ENCODE measurements at regions not wholly inside any gene's neighbourhood (a gene's known extent, or its start where the extent isn't known, plus 50 kb on each side); places are given as distances from the start of the nearest gene placed in this dataset.
"Not testable (repeated sequence)": the region's sequence is repeated elsewhere in the genome, so short reads cannot be mapped to it uniquely, and the experiment has no call there.

DNA sequence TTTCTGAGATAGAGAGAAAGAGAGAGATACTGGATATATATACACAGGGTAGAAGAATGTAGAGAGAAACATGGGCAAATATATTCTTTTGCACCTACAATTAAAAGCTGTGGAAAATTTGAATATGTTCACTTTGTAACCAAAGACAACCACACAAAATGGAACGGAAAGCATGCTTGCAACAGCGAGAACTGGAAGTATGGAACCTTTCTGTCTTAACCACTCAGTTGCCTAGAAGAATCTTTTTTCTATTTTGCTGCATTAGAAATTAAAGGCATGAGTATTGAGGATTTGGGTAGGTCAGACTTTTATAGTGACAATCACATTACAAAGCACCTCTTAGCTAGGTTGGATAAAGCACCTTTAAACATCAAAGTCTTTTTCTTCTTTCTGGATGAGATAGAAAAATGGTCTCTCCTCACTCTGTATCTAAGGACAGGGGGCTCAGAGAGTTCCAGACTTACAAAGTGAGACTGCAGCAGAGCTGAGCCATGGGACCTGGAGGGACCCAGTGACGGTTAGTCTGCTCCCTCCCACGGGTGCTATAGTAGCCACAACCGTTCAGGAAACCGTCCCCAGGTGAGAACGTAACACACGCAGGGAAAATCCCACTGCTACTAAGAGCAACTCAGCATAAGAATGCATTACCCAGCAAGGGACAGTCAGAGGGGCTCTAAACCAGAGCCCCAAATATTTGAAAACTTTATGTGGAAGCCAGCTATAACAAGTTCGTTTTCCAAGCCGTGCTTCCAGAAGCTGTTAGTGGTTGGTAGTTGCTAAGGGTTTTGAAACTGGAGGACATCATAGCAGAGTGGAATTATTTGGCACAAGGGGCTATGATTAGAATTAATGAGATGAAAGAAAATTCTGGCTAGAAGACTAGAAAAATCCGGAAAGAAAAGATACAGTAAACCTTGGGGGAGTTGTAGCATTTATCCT lies 97.1 kb downstream of the DAD1 start:
- DNase-seq: no peak

DNA sequence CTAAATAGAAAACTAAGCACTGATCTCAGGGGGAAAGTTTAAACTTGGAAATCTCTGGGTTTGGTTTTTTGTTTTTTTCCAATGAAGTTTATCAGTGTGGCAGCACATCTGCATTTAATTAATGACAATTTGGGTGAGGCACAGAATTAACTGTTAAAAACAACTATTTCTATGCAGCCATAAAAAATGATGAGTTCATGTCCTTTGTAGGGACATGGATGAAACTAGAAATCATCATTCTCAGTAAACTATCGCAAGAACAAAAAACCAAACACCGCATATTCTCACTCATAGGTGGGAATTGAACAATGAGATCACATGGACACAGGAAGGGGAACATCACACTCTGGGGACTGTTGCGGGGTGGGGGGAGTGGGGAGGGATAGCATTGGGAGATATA lies 98.0 kb downstream of the DAD1 start:
- not testable (repeated sequence) for DNase-seq

DNA sequence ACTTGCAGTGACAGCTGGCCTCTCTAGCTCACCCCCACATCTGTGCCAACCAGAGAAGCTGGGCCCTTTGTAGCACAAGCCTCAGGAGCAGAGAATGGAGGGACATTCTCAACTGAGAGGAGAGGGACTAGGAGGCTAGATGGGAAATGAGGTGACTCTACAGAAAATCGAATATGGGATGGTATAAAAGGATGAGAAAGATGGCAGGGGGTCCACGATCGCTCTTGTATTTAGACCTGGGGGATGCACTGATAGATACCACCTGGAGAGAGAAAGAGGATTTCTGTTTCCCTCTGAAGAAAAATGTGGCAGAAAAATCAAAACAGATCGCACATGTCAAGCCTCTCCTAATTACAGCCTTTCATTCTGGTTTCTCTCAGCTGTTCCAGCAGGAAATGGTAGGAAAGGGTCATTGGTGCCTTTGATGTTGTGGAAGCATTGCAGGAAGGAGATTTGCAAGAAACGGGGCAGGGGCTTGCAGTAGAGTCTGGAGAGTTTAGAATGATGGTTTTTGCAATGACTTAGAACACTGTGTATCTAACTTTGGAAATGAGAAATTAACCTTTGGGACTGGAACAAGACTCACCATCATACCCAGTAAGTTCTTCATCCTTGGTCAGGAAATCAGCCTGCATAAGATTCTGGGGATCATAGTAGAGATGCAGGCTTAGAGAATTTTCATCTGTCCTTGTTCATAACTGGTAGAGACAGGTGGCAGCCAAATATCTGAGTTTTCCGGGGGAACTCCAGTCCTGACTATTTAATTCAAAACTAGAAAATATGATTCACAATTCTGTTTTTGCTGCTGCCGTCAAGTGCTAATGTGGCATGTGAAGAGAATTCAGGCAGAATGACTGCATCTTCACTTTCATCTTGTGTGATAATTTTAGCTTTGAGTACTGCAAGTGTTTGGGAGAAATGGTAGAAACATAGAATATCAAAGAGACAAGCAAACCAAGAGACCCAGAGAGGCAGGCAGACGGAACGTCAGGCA lies 98.8 kb downstream of the DAD1 start:
- DNase-seq: no peak

DNA sequence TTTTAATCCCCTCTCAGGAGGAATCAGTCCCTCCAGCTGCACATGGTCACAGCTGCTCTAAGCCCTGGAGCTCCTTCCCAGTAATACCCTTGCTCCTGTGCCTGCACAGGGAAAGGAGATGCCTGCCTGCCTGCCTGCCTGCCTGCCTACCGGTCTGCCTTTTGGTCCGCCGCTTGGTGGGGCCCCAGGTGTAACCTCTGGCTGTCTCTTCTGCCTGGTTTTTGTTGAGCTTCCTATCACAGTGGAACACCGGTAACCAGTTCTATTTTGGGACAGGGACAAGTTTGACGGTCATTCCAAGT lies 99.8 kb downstream of the DAD1 start:
- DNase-seq: no peak

DNA sequence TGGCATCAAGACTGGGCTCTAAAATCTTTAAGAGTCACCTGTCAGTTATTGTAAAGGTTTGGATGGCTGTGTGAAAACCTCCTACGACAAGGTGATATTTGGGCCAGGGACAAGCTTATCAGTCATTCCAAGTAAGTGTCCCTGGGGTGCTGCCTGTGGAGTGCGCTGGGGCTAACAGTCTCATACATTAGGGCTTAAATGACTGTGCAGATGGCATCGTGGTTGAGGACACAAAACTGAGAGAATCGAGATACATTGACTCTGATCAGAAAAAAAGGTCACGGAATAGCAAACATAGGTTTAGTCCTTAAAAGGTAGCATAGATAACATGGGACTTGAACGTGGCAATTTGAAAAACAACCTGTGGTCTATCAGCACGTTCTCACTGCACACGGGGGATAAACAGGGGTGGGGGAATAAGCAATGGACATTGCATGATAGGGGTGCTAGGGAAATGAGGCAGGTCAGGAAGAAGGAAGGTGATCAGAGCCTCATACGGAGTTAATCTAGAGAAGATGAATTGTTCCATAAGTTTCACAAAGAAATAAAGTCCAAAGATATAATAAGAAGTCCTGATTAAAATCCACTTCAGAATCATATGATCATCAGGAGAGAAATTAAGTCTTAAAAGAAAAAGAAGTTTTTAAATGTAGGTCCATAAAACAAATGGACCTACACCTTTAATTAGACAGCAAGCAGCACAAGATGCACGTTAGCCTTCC lies 100.3 kb downstream of the DAD1 start:
- no peak for DNase-seq

DNA sequence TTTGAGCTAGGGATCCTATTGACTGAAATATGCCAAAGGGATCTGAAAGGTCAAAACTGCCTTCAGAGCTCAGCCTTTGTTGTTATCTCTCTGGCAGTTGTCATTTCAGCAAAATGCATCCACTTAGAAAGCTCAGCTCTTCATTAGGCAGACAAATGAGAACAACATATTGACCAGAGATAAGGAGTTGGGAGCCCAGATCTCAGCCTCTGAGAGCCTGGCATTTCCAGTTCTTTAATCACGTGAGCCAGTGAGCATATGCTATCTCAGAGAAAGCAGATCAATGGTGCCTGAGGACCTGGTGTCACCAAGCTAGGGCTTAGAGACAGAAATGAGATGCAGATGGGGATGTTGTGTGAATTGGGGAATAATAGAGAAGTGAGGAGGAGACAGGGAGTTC lies 101.1 kb downstream of the DAD1 start:
- DNase-seq: no peak

DNA sequence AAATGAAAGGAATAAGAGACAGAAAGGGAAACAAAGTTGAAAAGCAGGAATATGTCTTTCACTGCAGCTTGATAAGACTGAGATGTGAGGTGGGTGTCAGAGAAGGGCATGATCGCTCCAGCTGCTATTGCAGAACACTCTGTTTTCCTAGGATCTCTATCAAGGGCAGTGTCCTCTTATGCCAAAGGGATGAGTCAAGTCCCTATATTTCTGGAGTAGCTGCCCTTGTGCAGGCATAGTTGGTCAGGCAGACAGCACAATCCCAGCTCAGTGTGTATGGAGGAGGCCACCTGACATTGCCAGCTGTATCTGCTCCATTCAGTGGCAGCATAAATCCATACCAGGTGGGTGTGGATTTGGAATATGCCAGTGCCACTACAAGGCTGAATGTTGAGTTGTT lies 101.6 kb downstream of the DAD1 start:
- DNase-seq: no peak

DNA sequence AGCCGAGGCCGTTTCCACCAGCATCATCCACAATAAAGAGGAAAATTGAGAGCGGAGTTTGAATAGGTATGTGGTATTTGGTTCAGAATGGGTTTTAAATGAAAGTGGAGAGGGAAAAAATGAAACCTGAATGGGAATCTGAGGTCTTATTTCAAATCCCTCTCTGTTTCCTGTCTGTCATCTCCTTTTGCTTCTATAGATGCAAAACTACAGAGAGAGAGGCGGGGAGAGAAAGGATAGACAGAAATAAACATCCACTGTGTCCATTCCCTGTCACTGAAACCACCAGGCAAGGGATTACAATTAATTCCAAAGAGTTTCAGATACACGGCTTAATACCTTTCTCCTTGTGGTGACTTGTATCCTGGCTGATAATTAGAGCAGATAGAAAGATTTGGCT lies 102.3 kb downstream of the DAD1 start:
- no peak for DNase-seq

DNA sequence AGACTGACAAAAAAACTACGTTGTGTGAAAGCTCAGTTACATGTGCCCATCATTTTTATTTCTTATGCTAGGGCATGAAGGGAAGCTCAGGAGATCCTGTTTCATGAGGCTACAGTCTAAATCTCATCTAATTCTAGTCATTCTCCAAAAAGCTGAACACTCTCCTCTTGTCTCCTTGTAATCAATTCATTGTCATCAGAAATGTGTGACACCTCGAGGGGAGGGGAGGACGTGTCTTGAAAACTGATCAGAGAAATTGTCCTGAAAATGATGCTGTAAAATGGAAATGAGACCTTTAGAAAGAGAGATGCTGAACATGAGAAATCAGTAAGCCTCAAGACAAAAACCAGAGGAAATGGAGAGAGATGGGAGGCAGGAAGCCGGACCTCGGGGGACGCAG lies 103.4 kb downstream of the DAD1 start:
- no peak for DNase-seq

DNA sequence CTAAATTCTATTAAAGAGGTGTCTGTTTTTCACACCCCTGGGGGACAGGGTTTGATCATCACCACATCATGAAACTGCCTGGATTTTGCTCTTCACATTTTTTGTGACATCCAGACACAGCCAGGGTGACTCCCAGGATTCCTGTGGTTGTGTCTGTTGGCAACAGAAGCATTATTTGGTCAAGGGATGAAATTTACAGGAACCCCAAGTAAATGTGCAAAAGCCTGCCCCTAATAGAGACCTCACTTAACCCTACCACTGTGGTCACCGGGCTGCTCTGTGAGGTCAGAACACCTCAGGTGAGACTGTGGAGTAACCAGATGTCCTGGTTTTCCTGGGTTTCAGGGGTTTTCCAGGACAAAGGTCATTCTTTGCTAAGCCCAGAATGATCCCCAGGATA lies 103.8 kb downstream of the DAD1 start:
- DNase-seq: peak; percentile 53

DNA sequence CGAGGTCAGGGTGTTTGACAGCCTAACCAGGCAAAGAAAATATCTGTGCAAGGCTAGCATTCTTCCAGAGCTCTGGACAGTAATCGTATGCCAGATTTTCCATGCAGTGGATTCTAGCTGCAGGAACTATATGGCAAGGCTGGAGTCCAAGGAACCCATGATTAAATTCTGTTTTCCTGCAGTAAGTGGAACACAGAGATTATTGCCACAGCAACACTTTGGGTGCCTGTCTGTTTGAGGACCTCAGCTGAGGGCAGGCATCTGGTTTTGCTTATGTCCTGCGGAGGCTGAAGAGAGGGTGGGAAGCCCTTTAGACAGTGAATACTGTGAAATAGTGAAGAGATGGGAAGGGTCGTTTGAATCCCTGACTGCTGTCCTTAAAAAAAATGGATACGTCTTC lies 104.4 kb downstream of the DAD1 start:
- DNase-seq: peak; percentile 43

DNA sequence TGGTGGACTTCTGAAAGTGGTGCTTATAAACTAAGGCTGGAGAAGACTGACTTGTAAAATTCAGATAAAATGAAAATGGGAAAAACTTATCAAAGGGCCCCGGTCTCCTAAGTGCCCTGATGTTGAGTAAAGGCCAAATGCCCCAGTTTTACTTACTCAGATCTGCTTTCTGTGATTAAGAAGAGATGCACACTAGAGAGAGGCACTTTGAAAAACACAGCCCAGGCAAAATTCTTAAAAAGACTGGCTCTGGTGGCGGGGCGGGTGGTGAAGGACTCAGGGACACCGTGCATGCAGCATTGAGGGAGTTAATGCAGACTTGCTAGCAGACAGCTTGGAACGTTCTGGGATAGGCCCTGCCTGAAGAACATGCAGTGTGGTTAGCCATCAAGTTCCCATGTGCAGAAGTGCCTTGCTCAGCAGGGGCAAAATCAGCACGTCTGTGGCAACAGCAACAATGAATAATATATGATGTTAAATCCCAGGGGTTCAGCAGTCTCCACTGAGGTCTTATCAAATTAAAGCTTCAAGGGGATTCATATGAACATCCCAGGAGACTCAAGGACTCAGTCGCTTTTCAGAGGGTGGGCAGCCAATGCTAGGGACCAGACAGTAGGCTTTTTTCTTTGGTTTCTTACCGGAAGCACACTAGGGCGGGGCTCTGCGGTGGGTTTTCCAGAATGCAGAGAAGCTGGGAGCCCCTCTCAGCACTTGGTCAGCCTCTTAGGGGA lies 105.0 kb downstream of the DAD1 start:
- DNase-seq: peak; percentile 20

DNA sequence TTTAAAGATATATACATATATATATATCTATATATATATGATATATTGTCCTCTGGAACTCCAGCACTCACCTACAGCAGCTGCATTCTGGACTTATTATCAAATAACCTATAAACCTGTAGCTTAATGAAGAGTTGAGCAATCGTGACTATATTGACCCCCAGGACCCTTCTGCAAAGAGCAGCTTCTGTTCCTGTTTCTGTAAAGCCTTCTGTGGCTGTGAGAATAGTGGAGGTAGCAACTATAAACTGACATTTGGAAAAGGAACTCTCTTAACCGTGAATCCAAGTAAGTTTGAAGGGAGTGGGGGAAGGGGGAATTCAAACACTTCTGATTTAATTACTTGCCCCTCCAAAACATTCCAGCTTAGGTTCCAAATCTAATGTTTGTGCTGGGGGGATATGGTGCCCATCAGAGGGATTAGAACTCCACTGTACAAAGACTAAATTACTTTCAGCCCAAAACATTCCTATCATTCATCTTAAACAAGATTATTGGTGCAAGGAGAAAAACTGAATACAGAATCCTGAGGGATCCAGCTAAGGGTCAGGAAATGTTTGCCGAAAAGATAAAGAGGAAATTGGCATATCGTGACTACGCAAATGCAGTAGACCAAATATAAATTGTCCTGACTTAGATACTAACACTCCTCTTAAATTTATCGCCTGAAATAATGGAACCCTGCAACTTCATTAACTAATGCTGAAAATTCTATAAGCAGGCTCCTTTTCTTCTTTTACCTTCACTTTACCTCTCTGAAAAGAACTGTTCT lies 106.1 kb downstream of the DAD1 start:
- DNase-seq: no peak

DNA sequence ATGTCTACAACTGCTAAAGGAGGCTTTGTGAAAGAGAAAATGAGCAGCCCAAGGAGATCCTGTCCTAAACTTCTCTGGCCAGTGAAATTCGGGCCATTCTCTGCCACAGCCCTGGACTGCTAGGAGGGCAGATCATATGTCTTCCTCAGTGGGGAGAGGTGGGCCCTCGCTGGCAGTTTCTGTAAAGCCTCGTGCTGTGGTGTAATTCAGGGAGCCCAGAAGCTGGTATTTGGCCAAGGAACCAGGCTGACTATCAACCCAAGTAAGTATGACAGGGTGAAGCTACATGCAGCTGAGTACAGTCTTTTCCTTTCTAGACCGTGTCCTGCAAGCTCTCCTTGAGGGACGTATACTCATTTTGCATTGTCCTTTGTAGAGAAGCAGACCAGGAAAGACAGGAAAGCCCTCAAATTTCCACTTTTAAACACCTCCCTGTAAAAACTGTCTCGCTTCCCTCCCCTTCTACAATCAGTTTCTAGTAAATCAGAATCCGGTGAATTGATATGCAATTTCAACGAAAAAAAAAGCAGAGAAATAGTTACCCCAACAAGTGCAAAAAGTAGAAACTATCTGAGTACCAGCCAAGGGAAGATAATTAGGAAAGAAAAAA lies 106.8 kb downstream of the DAD1 start:
- DNase-seq: no peak

DNA sequence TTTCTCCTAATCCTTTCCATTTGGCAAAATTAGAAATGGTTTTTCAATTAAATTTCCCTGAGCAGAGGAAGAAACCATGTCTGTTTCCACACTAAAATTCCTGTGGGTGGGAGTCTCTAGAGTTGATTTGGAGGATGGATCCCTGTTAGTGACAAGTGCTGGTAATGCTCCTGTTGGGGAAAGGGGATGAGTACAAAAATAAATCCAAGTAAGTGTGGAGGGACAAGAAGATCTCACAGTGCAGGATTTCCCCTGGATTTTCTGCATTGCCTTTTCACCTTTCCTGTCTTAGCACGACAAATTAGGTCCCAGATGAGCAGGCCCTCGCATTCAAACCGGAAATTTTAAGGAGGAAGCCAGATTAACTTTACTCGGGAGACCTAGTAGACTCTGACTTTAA lies 107.5 kb downstream of the DAD1 start:
- DNase-seq: peak; percentile 29

DNA sequence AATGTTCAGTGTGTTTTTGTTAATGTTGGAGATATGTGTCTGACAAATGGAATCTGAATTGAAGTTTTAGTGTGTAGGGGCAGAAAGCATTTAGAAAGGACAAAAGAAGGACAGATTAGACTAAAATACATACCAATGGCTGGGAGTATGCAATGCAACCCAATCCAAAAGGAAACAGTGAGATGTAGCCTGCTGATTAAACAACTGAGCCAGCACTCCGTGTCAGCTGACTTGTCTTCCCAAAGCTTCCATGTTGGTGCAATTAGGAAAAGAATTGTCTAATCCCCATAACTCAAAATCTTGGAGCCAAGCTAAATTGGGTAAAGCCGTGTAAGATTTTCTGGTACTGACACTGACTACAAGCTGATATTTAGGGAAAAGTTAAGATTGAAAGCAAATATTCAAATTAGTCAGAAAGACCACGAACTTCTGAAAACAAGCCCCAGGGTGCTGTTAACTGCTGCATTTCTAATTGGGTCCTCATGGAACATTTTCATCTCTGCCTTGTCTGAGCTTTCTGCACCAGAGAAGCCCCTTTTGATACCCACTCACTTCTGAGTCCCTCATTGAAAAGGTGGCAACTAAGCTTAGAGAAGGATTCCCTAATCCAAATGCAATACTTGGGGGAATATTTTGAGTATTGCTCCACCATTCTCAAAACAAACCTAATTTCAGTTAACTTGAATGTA lies 109.1 kb downstream of the DAD1 start:
- DNase-seq: peak; percentile 28

DNA sequence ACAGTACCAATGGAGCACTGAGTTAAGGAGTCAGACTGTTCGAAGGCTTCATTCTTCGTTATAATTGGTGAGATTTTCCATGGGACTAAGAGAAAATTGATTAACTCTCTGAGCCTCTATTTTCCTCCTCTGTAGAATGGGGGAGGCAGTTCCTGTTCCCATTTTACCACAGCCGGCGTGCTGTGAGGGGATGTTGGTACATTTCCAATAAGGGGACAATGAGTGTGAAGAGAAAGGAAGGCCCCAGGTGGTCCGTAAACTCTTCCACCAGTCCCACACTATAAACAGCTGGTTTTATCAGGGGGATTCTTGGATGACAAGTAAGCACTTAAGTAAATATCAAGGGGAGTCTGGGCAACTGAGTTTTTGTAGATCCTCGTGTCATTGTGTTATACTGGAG lies 109.9 kb downstream of the DAD1 start:
- DNase-seq: no peak

DNA sequence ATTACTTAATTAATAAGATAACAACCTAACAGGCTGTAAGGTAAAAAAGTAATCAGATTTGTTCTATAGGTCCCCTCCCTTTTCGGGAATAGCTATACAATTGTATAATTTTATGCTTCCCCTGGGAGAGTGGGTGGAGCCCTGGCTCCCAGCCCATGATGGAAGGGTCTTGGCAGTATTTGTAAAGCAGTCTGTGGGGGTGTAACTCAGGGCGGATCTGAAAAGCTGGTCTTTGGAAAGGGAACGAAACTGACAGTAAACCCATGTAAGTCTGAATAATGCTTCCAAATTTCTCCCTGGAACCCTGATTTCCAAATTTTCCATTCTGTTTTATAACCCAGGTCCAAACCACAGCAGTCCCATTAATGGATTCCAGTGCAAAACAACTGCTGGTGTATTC lies 110.4 kb downstream of the DAD1 start:
- DNase-seq: peak; percentile 40

DNA sequence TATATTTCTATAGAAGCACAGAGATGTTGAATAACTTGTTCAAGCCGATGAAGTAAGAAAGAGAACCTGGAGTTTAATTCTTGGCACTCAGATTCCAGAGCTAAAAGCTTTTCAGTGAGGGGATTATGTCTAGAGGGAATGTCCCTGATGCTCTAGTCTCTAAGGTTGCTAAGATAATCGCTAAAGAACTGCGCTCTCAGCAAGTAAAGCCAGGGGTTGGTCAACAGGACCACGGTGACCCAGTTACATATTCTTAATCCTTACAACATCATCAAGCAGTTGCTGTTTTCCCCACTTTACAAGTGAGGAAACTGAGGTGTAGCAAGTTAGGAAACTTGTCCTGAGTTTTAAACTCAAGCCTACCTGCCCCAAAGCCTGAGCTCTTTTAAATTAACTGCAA lies 110.8 kb downstream of the DAD1 start:
- DNase-seq: no peak

DNA sequence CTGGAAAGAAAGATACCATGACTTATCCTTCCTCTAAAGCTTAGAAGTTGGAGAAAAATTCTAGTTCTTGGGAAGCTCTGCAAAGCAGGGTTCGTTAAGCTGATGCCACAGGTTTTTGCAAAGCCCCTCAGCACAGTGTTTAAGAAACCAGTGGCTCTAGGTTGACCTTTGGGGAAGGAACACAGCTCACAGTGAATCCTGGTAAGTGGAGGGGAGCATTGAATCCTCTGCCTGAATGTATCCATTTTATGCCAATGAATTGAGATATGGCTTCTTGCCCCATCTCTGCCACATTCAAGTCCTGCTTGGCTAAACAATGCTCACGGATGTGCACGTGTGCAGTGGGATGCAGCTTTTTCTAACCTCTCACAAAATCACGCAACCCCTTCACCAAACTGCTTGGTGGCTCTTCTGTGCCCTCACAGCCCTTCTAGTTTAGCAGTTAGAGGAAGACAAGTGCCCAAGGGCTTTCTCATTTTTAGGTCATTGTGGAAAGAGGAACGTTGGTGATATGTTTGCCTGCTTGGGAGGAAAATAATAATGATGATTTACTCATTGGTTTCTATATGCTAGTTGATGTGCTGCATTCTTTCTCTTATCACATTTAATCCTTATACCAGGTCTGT lies 111.3 kb downstream of the DAD1 start:
- DNase-seq: no peak

All from fibroblast of skin of abdomen (primary cell).